GM06990 (cell line): ENCODE measurements at regions not wholly inside any gene's neighbourhood (a gene's known extent, or its start where the extent isn't known, plus 50 kb on each side); places are given as distances from the start of the nearest gene placed in this dataset.

Experiments used
- DNase-seq: peaks from one replicate; pipeline ENCODE4 v3.0.0-alpha.2; 2011; ENCODE audit not compliant: insufficient read length; ENCODE audit errors: extremely low read depth
- H3K27me3 ChIP-seq: replicated peaks from 2 replicates; pipeline ENCODE4 v1.6.0; 2011; ENCODE audit warnings: low read length; ENCODE audit not compliant: control insufficient read depth, insufficient read depth
- H3K36me3 ChIP-seq: 2 replicates; pipeline ENCODE4 v1.5.1; 2011; ENCODE audit warnings: low read length; ENCODE audit not compliant: control insufficient read depth, insufficient read depth
- H3K4me3 ChIP-seq: replicated peaks from 2 replicates; pipeline ENCODE4 v1.5.1; 2011; ENCODE audit warnings: low read depth, mild to moderate bottlenecking, control low read depth, low read length
- TF ChIP-seq, protein P1 (sequence below): IDR thresholded peaks from 2 replicates; pipeline ENCODE4 v1.5.1; 2011; ENCODE audit warnings: low read length, control low read depth, mild to moderate bottlenecking, inconsistent platforms; ENCODE audit not compliant: insufficient read depth, poor library complexity, severe bottlenecking

DNA sequence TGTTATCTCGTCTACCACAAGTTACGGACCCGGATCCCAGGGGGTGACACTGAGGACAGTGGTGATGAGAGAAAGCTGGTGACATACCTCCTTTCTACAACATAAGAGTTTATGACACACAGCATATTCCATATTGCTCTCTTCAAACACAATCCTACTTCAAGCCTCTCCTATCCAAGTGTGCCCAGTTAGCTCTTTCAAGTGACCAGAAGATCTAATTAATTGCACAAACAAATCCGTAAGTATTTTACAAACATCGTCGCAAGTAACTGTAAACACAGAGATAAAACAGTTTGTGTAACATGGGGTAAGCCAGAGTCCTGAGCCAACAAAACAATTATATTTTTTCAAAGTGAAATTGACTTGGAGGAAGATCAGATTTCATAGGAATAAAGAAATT lies 235.0 kb downstream of the CHD9NB start:
- no peak for DNase-seq
- Histone ChIP-seq H3K4me3 (no peak overlapping the region), H3K27me3 (no peaks in the 10 kb centered on the region; the same call in 1 of the 2 replicates), H3K36me3 (no peaks in the 10 kb centered on the region)
- TF ChIP-seq, protein P1, sequence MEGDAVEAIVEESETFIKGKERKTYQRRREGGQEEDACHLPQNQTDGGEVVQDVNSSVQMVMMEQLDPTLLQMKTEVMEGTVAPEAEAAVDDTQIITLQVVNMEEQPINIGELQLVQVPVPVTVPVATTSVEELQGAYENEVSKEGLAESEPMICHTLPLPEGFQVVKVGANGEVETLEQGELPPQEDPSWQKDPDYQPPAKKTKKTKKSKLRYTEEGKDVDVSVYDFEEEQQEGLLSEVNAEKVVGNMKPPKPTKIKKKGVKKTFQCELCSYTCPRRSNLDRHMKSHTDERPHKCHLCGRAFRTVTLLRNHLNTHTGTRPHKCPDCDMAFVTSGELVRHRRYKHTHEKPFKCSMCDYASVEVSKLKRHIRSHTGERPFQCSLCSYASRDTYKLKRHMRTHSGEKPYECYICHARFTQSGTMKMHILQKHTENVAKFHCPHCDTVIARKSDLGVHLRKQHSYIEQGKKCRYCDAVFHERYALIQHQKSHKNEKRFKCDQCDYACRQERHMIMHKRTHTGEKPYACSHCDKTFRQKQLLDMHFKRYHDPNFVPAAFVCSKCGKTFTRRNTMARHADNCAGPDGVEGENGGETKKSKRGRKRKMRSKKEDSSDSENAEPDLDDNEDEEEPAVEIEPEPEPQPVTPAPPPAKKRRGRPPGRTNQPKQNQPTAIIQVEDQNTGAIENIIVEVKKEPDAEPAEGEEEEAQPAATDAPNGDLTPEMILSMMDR: no peak

- TF ChIP-seq, protein P1: no peak
- Histone ChIP-seq H3K4me3 (no peak overlapping the region), H3K27me3 (no peaks in the 10 kb centered on the region; the same call in 1 of the 2 replicates), H3K36me3 (no peaks in the 10 kb centered on the region)
- DNase-seq: no peak
Measured at GRCh38 chr16:52816993-52817392, 235.7 kb downstream of the CHD9NB start.

- Histone ChIP-seq H3K4me3 (no peak overlapping the region), H3K36me3 (no peaks in the 10 kb centered on the region), H3K27me3 (no peaks in the 10 kb centered on the region; the same call in 1 of the 2 replicates)
- TF ChIP-seq, protein P1: no peak
- no peak for DNase-seq
Measured at GRCh38 chr16:52812678-52813556, 239.8 kb downstream of the CHD9NB start.

- no peak for DNase-seq
- H3K36me3 ChIP-seq: no peaks in the 10 kb centered on the region
Measured at GRCh38 chr16:52805559-52806168, 247.0 kb downstream of the CHD9NB start.

GRCh38 chr16:52800432-52800831 lies 252.3 kb downstream of the CHD9NB start:
- TF ChIP-seq, protein P1: no peak
- Histone ChIP-seq H3K36me3 (no peaks in the 10 kb centered on the region), H3K4me3 (no peak overlapping the region), H3K27me3 (no peaks in the 10 kb centered on the region)
- DNase-seq: no peak

More at GRCh38 chr16:52805559-52806168, 247.0 kb downstream of the CHD9NB start:
- Histone ChIP-seq H3K4me3 (no peak overlapping the region), H3K27me3 (no peaks in the 10 kb centered on the region)
- TF ChIP-seq, protein P1: no peak
